GM12875 (cell line): ENCODE measurements at regions not wholly inside any gene's neighbourhood (a gene's known extent, or its start where the extent isn't known, plus 50 kb on each side); places are given as distances from the start of the nearest gene placed in this dataset.

ENCODE experiments used
- H3K4me3 ChIP-seq: one replicate; pipeline ENCODE4 v1.5.1; 2011; ENCODE audit warnings: low read depth, low read length, control low read depth
- TF ChIP-seq, protein P1 (sequence below): IDR thresholded peaks from 2 replicates; pipeline ENCODE4 v1.5.1; 2011; ENCODE audit warnings: low read depth, mild to moderate bottlenecking, control low read depth, inconsistent platforms, low read length, moderate library complexity, borderline replicate concordance; ENCODE audit not compliant: insufficient read depth

- no peak overlapping the region for H3K4me3 ChIP-seq
- TF ChIP-seq, protein P1, sequence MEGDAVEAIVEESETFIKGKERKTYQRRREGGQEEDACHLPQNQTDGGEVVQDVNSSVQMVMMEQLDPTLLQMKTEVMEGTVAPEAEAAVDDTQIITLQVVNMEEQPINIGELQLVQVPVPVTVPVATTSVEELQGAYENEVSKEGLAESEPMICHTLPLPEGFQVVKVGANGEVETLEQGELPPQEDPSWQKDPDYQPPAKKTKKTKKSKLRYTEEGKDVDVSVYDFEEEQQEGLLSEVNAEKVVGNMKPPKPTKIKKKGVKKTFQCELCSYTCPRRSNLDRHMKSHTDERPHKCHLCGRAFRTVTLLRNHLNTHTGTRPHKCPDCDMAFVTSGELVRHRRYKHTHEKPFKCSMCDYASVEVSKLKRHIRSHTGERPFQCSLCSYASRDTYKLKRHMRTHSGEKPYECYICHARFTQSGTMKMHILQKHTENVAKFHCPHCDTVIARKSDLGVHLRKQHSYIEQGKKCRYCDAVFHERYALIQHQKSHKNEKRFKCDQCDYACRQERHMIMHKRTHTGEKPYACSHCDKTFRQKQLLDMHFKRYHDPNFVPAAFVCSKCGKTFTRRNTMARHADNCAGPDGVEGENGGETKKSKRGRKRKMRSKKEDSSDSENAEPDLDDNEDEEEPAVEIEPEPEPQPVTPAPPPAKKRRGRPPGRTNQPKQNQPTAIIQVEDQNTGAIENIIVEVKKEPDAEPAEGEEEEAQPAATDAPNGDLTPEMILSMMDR: no peak
Measured at GRCh38 chr4:80145739-80146138, 51.6 kb upstream of the PRDM8 start.

- no peak overlapping the region for H3K4me3 ChIP-seq
- TF ChIP-seq, protein P1: no peak
Measured at GRCh38 chr4:80144676-80145470, 52.4 kb upstream of the PRDM8 start.

- no peak overlapping the region for H3K4me3 ChIP-seq
- TF ChIP-seq, protein P1: no peak
Measured at GRCh38 chr4:80143307-80143679, 54.0 kb upstream of the PRDM8 start.

- no peak overlapping the region for H3K4me3 ChIP-seq
- TF ChIP-seq, protein P1: no peak
Measured at GRCh38 chr4:80142394-80143306, 54.7 kb upstream of the PRDM8 start.

GRCh38 chr4:80141543-80141942 is 55.8 kb upstream of the PRDM8 start:
- TF ChIP-seq, protein P1: no peak
- no peak overlapping the region for H3K4me3 ChIP-seq

- H3K4me3 ChIP-seq: no peak overlapping the region
- TF ChIP-seq, protein P1: no peak
Measured at GRCh38 chr4:80140194-80140593, 57.1 kb upstream of the PRDM8 start.
